Subcutaneous abdominal adipose tissue (tissue), 5 donors: ENCODE measurements at regions not wholly inside any gene's neighbourhood (a gene's known extent, or its start where the extent isn't known, plus 50 kb on each side); places are given as distances from the start of the nearest gene placed in this dataset.
"Not testable (repeated sequence)": the region's sequence is repeated elsewhere in the genome, so short reads cannot be mapped to it uniquely, and the experiment has no call there.

Source experiments
- H3K27ac ChIP-seq: one replicate; pipeline ENCODE4 v1.7.0; 2013; ENCODE audit warnings: low read depth, mild to moderate bottlenecking, inconsistent platforms, low read length, moderate library complexity
- H3K27me3 ChIP-seq, 5 donors: one replicate each; pipeline ENCODE4 v1.7.0; 2013; ENCODE audit warnings: low read length in 5 of 5, inconsistent platforms in 1 of 5; ENCODE audit not compliant: control insufficient read depth in 5 of 5, insufficient read depth in 4 of 5
- H3K36me3 ChIP-seq, 5 donors: one replicate each; pipeline ENCODE4 v1.7.0; 2013; ENCODE audit warnings: low read length in 5 of 5; ENCODE audit not compliant: control insufficient read depth in 5 of 5, insufficient read depth in 5 of 5
- H3K4me1 ChIP-seq, 5 donors: one replicate each; pipeline ENCODE4 v1.7.0; 2013; ENCODE audit warnings: low read length in 5 of 5, mild to moderate bottlenecking in 3 of 5, moderate library complexity in 1 of 5; ENCODE audit not compliant: control insufficient read depth in 5 of 5, insufficient read depth in 5 of 5
- H3K4me3 ChIP-seq, 5 donors: one replicate each; pipeline ENCODE4 v1.7.0; 2013; ENCODE audit warnings: low read length in 5 of 5, low read depth in 1 of 5
- H3K9ac ChIP-seq, 5 donors: one replicate each; pipeline ENCODE4 v1.7.0; 2013; ENCODE audit warnings: low read length in 5 of 5, mild to moderate bottlenecking in 4 of 5, moderate library complexity in 3 of 5
- H3K9me3 ChIP-seq, 5 donors: one replicate each; pipeline ENCODE4 v1.7.0; 2013; ENCODE audit warnings: low read length in 5 of 5; ENCODE audit not compliant: control insufficient read depth in 5 of 5
- donor health status: healthy.
- donor health status: healthy.
- donor health status: healthy.
- donor health status: healthy.
- donor health status: healthy.

DNA sequence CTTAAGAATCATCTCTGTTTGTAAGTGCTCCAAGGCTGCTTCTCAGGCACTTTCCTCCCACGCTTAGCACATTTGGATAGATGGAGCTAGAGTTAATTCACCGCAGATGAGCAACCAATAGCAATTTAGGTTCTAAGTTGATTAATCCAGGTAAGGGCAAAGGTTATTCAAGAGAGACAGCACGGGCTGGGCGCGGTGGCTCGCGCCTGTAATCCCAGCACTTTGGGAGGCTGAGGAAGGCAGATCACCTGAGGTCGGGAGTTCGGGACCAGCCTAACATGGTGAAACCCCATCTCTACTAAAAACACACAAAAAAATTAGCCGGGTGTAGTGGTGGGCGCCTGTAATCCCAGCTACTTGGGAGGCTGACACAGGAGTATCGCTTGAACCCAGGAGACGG is 54.5 kb upstream of the UNC13C start:
- H3K4me1 ChIP-seq, H3K27me3 ChIP-seq, H3K27ac ChIP-seq: not testable (repeated sequence)

GRCh38 chr15:53918180-53919079 is 59.8 kb upstream of the UNC13C start:
- Histone ChIP-seq H3K9ac (no peak overlapping the region), H3K36me3 (no peaks in the 10 kb centered on the region), H3K27me3 (no peaks in the 10 kb centered on the region), H3K9me3 (no peaks in the 10 kb centered on the region), H3K4me1 (no peaks in the 10 kb centered on the region), H3K27ac (no peak overlapping the region), H3K4me3 (no peak overlapping the region)

More for the DNA sequence above, 54.5 kb upstream of the UNC13C start:
- not testable (repeated sequence) for H3K9ac ChIP-seq, H3K9me3 ChIP-seq, H3K36me3 ChIP-seq, H3K4me3 ChIP-seq

GRCh38 chr15:53917109-53917508 is 61.1 kb upstream of the UNC13C start:
- Histone ChIP-seq H3K9me3 (no peaks in the 10 kb centered on the region), H3K36me3 (no peaks in the 10 kb centered on the region)

DNA sequence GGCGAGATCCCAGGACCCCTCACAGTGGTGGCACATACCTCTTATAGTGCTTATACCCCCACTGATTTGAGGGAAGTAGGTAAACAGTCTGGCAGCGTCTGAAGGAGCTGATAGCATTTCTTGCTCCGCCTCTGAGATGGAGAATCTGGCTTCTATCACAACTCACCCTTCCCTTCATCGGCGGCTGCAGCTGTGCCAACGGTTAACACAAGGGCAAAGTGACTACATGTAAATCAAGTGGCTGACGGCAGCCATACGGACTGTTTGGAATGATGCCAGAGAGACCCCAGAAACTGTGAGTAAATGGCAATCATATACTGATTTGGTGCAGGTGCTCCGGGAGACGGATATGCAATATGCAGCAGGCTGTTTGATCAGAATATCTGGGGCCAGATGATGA is 66.8 kb upstream of the UNC13C start:
- H3K27me3 ChIP-seq: peaks cover 0 to 5% (median 0%) of the 10 kb centered on the region in 5 donors
- no peak overlapping the region for H3K27ac ChIP-seq
- no peak overlapping the region for H3K9ac ChIP-seq
- H3K4me1 ChIP-seq: no peaks in the 10 kb centered on the region
- no peak overlapping the region for H3K4me3 ChIP-seq
- no peaks in the 10 kb centered on the region for H3K36me3 ChIP-seq
- no peaks in the 10 kb centered on the region for H3K9me3 ChIP-seq

More at GRCh38 chr15:53917109-53917508, 61.1 kb upstream of the UNC13C start:
- H3K4me3 ChIP-seq: no peak overlapping the region
- H3K4me1 ChIP-seq: no peaks in the 10 kb centered on the region
- no peak overlapping the region for H3K27ac ChIP-seq
- no peak overlapping the region for H3K9ac ChIP-seq
- no peaks in the 10 kb centered on the region for H3K27me3 ChIP-seq

GRCh38 chr15:53910852-53911251 is 67.4 kb upstream of the UNC13C start:
- Histone ChIP-seq H3K36me3 (no peaks in the 10 kb centered on the region), H3K9me3 (no peaks in the 10 kb centered on the region), H3K4me1 (no peaks in the 10 kb centered on the region), H3K9ac (no peak overlapping the region), H3K4me3 (no peak overlapping the region), H3K27me3 (peaks cover 0 to 5% (median 0%) of the 10 kb centered on the region in 5 donors), H3K27ac (no peak overlapping the region)

DNA sequence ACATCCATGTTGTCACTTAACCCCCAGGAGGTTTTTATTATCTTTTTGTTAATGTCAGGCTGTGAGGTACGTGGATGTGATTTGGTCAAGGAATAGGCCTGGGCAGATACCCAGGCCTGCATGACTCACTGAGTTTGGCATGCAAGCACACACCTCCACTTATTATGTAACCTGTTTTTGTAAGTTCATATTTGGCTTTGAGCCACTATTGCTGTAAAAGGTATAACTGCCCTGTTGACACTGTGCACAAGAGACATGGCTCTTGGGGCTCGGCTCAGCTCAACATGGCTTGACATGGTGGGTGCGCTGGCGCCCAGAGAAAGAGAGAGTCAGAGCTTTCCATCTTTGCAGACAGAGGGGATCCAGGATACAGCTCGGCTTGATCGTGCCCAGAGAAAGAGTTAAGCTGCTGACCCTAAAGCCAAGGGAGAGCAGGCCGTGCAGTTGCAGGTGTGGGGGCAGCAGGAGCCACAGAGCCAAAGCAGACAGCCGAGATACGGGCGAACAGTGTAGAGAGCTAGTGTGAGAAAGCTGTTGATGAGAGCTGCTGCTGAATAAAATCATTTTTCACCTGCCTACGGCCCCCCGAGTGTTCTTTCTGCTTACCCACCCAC is 67.9 kb upstream of the UNC13C start:
- H3K27ac ChIP-seq: no peak overlapping the region
- H3K4me3 ChIP-seq: no peak overlapping the region
- no peaks in the 10 kb centered on the region for H3K4me1 ChIP-seq
- no peaks in the 10 kb centered on the region for H3K9me3 ChIP-seq
- H3K9ac ChIP-seq: no peak overlapping the region
- H3K27me3 ChIP-seq: peaks cover 0 to 5% (median 0%) of the 10 kb centered on the region in 5 donors
- no peaks in the 10 kb centered on the region for H3K36me3 ChIP-seq

DNA sequence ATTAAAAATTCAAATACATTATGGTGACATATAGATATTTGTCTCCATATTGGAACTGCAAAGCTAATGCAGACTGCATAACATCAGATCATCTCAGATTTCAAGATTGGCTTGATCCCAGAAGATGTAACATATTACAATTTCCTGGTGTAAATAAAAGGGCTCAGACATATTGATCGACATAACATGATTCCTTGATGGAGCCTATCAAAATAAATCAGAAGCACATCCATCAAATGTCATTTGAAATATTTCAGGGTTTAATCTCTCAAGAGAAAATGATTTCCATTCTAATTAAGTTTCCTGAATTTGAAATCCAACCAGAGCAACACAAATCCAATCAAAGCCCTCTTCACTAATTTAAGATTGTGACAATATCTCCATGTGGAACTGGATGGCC is 75.1 kb upstream of the UNC13C start:
- no peaks in the 10 kb centered on the region for H3K36me3 ChIP-seq
- H3K4me1 ChIP-seq: no peaks in the 10 kb centered on the region
- H3K9me3 ChIP-seq: no peaks in the 10 kb centered on the region
- H3K4me3 ChIP-seq: no peak overlapping the region
- H3K27ac ChIP-seq: no peak overlapping the region
- H3K27me3 ChIP-seq: peaks cover 0 to 2% (median 0%) of the 10 kb centered on the region in 5 donors
- H3K9ac ChIP-seq: no peak overlapping the region

- not testable (repeated sequence) for H3K4me3 ChIP-seq, H3K4me1 ChIP-seq, H3K9me3 ChIP-seq, H3K27me3 ChIP-seq, H3K9ac ChIP-seq, H3K27ac ChIP-seq, H3K36me3 ChIP-seq
Measured at GRCh38 chr15:53893468-53893867, 84.8 kb upstream of the UNC13C start.

- H3K4me1 ChIP-seq, H3K9ac ChIP-seq, H3K36me3 ChIP-seq, H3K27me3 ChIP-seq, H3K9me3 ChIP-seq, H3K4me3 ChIP-seq, H3K27ac ChIP-seq: not testable (repeated sequence)
Measured at GRCh38 chr15:53891862-53892261, 86.4 kb upstream of the UNC13C start.

- Histone ChIP-seq H3K4me3 (no peak overlapping the region), H3K4me1 (peaks cover 0 to 7% (median 0%) of the 10 kb centered on the region in 5 donors), H3K9me3 (no peaks in the 10 kb centered on the region), H3K36me3 (no peaks in the 10 kb centered on the region), H3K27me3 (no peaks in the 10 kb centered on the region), H3K27ac (no peak overlapping the region), H3K9ac (no peak overlapping the region)
Measured at GRCh38 chr15:53884441-53884840, 93.8 kb upstream of the UNC13C start.
